Thyroid gland (tissue), 4 donors: ENCODE measurements at regions not wholly inside any gene's neighbourhood (a gene's known extent, or its start where the extent isn't known, plus 50 kb on each side); places are given as distances from the start of the nearest gene placed in this dataset.

Source experiments
- CTCF ChIP-seq, 6 experiments: fragments of 200-600 bp in 3 of 6; fragments of 450-650 bp in 3 of 6; sonication (generic) in 3 of 6; IDR thresholded peaks; one replicate each; pipeline ENCODE4 v1.5.1; 2016 to 2019; ENCODE audit warnings: antibody characterized with exemption in 6 of 6, mild to moderate bottlenecking in 2 of 6, inconsistent platforms in 1 of 6, moderate library complexity in 1 of 6
- POLR2A ChIP-seq, 2 donors: fragments of 450-650 bp; IDR thresholded peaks; one replicate each; pipeline ENCODE4 v1.6.1; 2017; ENCODE audit warnings: antibody characterized with exemption in 2 of 2, mild to moderate bottlenecking in 2 of 2, moderate library complexity in 1 of 2

GRCh38 chr10:57988964-57989363, 278.7 kb downstream of the IPMK start:
- TF ChIP-seq CTCF (IDR thresholded peaks at IDR 0.05) (no peak), POLR2A (IDR thresholded peaks at IDR 0.05) (no peak)
